ENCODE measurements at regions not wholly inside any gene's neighbourhood (a gene's known extent, or its start where the extent isn't known, plus 50 kb on each side); places are given as distances from the start of the nearest gene placed in this dataset.
"Not testable (repeated sequence)": the region's sequence is repeated elsewhere in the genome, so short reads cannot be mapped to it uniquely, and the experiment has no call there.

- H3K27ac ChIP-seq (ENCODE audit: low read depth, low read length, poor library complexity, severe bottlenecking); H3K9me3 ChIP-seq (ENCODE audit: low read length); H3K4me2 ChIP-seq (ENCODE audit: low read length); CTCF ChIA-PET (ENCODE audit: unreplicated experiment); intact Hi-C loops (cut with micrococcal nuclease; ENCODE audit: unreplicated experiment); H2AFZ ChIP-seq (ENCODE audit: low read length); DNase-seq (ENCODE audit: low spot score); BruUV-seq (replicated peaks); H3K9me2 ChIP-seq (ENCODE audit: insufficient read depth, low read length); H3K4me1 ChIP-seq (ENCODE audit: insufficient read depth, low read length, poor library complexity, severe bottlenecking); H3K4me3 ChIP-seq (ENCODE audit: low read depth, low read length, poor library complexity, severe bottlenecking); POLR2A ChIA-PET; H4K20me1 ChIP-seq (ENCODE audit: insufficient read depth, low read length); H3K36me3 ChIP-seq (ENCODE audit: insufficient read depth, low read length); H3K79me2 ChIP-seq (ENCODE audit: insufficient read depth, low read depth, low read length): not testable (repeated sequence)
These were observed 1575.4 kb downstream of the RPIA start for GRCh38 chr2:90266888-90267287.

GRCh38 chr2:90287751-90288150, 1596.3 kb downstream of the RPIA start:
- H3K9me3 ChIP-seq (ENCODE audit: low read length); H3K4me3 ChIP-seq (ENCODE audit: low read depth, low read length, poor library complexity, severe bottlenecking); intact Hi-C loops (cut with micrococcal nuclease; ENCODE audit: unreplicated experiment); H3K36me3 ChIP-seq (ENCODE audit: insufficient read depth, low read length); DNase-seq (ENCODE audit: low spot score); BruUV-seq (replicated peaks); H3K9me2 ChIP-seq (ENCODE audit: insufficient read depth, low read length); H3K79me2 ChIP-seq (ENCODE audit: insufficient read depth, low read depth, low read length); POLR2A ChIA-PET; CTCF ChIA-PET (ENCODE audit: unreplicated experiment); H4K20me1 ChIP-seq (ENCODE audit: insufficient read depth, low read length); H3K4me1 ChIP-seq (ENCODE audit: insufficient read depth, low read length, poor library complexity, severe bottlenecking); H3K4me2 ChIP-seq (ENCODE audit: low read length); H3K27ac ChIP-seq (ENCODE audit: low read depth, low read length, poor library complexity, severe bottlenecking); H2AFZ ChIP-seq (ENCODE audit: low read length): not testable (repeated sequence)

GRCh38 chr2:90288396-90288795, 1596.9 kb downstream of the RPIA start:
- intact Hi-C loops (cut with micrococcal nuclease; ENCODE audit: unreplicated experiment); POLR2A ChIA-PET; CTCF ChIA-PET (ENCODE audit: unreplicated experiment); H3K36me3 ChIP-seq (ENCODE audit: insufficient read depth, low read length); H2AFZ ChIP-seq (ENCODE audit: low read length); H3K4me2 ChIP-seq (ENCODE audit: low read length); H3K27ac ChIP-seq (ENCODE audit: low read depth, low read length, poor library complexity, severe bottlenecking); H3K9me2 ChIP-seq (ENCODE audit: insufficient read depth, low read length); BruUV-seq (replicated peaks); H3K79me2 ChIP-seq (ENCODE audit: insufficient read depth, low read depth, low read length); H4K20me1 ChIP-seq (ENCODE audit: insufficient read depth, low read length); DNase-seq (ENCODE audit: low spot score); H3K9me3 ChIP-seq (ENCODE audit: low read length); H3K4me1 ChIP-seq (ENCODE audit: insufficient read depth, low read length, poor library complexity, severe bottlenecking); H3K4me3 ChIP-seq (ENCODE audit: low read depth, low read length, poor library complexity, severe bottlenecking): not testable (repeated sequence)

GRCh38 chr2:90289291-90289980, 1598.0 kb downstream of the RPIA start:
- BruUV-seq (replicated peaks); CTCF ChIA-PET (ENCODE audit: unreplicated experiment): not testable (repeated sequence)

GRCh38 chr2:90290701-90291100, 1599.2 kb downstream of the RPIA start:
- POLR2A ChIA-PET; CTCF ChIA-PET (ENCODE audit: unreplicated experiment); H3K4me1 ChIP-seq (ENCODE audit: insufficient read depth, low read length, poor library complexity, severe bottlenecking); H3K36me3 ChIP-seq (ENCODE audit: insufficient read depth, low read length); H3K9me2 ChIP-seq (ENCODE audit: insufficient read depth, low read length); H3K27ac ChIP-seq (ENCODE audit: low read depth, low read length, poor library complexity, severe bottlenecking); H2AFZ ChIP-seq (ENCODE audit: low read length); H3K4me2 ChIP-seq (ENCODE audit: low read length); DNase-seq (ENCODE audit: low spot score); H4K20me1 ChIP-seq (ENCODE audit: insufficient read depth, low read length); H3K4me3 ChIP-seq (ENCODE audit: low read depth, low read length, poor library complexity, severe bottlenecking); H3K9me3 ChIP-seq (ENCODE audit: low read length); BruUV-seq (replicated peaks); H3K79me2 ChIP-seq (ENCODE audit: insufficient read depth, low read depth, low read length); intact Hi-C loops (cut with micrococcal nuclease; ENCODE audit: unreplicated experiment): not testable (repeated sequence)

More at GRCh38 chr2:90289291-90289980, 1598.0 kb downstream of the RPIA start:
- H3K9me2 ChIP-seq (ENCODE audit: insufficient read depth, low read length); H3K9me3 ChIP-seq (ENCODE audit: low read length); H3K27ac ChIP-seq (ENCODE audit: low read depth, low read length, poor library complexity, severe bottlenecking); POLR2A ChIA-PET; intact Hi-C loops (cut with micrococcal nuclease; ENCODE audit: unreplicated experiment); H2AFZ ChIP-seq (ENCODE audit: low read length); H3K4me2 ChIP-seq (ENCODE audit: low read length); H4K20me1 ChIP-seq (ENCODE audit: insufficient read depth, low read length); H3K4me1 ChIP-seq (ENCODE audit: insufficient read depth, low read length, poor library complexity, severe bottlenecking); H3K79me2 ChIP-seq (ENCODE audit: insufficient read depth, low read depth, low read length); H3K4me3 ChIP-seq (ENCODE audit: low read depth, low read length, poor library complexity, severe bottlenecking); DNase-seq (ENCODE audit: low spot score); H3K36me3 ChIP-seq (ENCODE audit: insufficient read depth, low read length): not testable (repeated sequence)

GRCh38 chr2:90291168-90291883, 1599.9 kb downstream of the RPIA start:
- intact Hi-C loops (cut with micrococcal nuclease; ENCODE audit: unreplicated experiment); BruUV-seq (replicated peaks): not testable (repeated sequence)

More at GRCh38 chr2:90291168-90291883, 1599.9 kb downstream of the RPIA start:
- H3K4me2 ChIP-seq (ENCODE audit: low read length); H3K4me1 ChIP-seq (ENCODE audit: insufficient read depth, low read length, poor library complexity, severe bottlenecking); CTCF ChIA-PET (ENCODE audit: unreplicated experiment); H3K27ac ChIP-seq (ENCODE audit: low read depth, low read length, poor library complexity, severe bottlenecking); H3K79me2 ChIP-seq (ENCODE audit: insufficient read depth, low read depth, low read length); H4K20me1 ChIP-seq (ENCODE audit: insufficient read depth, low read length); H3K36me3 ChIP-seq (ENCODE audit: insufficient read depth, low read length); H2AFZ ChIP-seq (ENCODE audit: low read length); H3K4me3 ChIP-seq (ENCODE audit: low read depth, low read length, poor library complexity, severe bottlenecking); POLR2A ChIA-PET; H3K9me2 ChIP-seq (ENCODE audit: insufficient read depth, low read length); H3K9me3 ChIP-seq (ENCODE audit: low read length); DNase-seq (ENCODE audit: low spot score): not testable (repeated sequence)
